NCI-H146 treated with DMSO at 0.1 percent for 48 hours (cell line): ENCODE measurements at regions not wholly inside any gene's neighbourhood (a gene's known extent, or its start where the extent isn't known, plus 50 kb on each side); places are given as distances from the start of the nearest gene placed in this dataset.

Experiments used
- DNase-seq: peaks from one replicate; lab custom pipeline; 2025; ENCODE audit not compliant: unreplicated experiment; lab: John Stamatoyannopoulos, UW

DNA sequence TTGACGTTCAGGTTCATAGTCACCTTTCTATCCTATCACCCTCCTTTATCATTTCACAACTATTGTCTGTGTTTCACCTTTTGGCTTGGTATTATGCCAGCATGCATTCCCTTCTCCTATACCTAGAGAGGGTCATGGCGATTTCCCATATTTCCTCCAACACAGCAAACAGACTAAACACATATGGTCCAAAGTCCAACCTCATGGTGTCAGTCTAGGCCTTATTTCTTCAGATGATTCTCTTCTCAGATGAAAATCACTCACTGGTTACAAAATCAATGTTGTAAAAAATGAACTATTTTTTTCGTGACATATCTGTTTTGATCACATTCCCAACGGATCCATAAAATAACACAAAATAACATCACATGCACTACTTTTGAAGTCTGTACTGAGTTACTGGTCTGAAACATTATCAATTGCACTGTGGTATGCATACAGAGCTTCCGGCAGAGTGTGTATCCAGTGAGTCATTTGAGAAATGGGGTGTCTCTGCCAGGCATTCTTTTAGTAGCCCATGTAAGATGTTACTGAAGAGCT is 204.8 kb upstream of the GALNT5 start:
- no peak for DNase-seq

DNA sequence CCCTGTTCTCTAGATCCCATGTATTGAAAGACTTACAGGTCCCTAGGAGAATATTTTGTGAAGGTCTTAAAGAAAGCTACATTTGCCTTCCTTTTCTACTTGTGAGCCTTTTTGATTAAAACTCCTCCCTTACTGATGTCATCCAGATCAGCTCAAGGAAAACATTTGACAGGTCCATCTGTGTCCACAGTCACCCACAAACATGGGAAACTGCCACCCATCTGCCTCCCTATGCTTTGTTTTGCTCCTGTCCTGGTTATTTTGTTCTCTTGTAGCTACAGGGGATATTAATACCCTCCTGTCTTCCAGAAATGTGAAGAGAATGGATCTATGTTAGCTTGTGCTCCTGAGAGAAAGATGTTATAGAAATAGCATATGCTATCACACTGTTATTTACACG is 203.6 kb upstream of the GALNT5 start:
- no peak for DNase-seq

DNA sequence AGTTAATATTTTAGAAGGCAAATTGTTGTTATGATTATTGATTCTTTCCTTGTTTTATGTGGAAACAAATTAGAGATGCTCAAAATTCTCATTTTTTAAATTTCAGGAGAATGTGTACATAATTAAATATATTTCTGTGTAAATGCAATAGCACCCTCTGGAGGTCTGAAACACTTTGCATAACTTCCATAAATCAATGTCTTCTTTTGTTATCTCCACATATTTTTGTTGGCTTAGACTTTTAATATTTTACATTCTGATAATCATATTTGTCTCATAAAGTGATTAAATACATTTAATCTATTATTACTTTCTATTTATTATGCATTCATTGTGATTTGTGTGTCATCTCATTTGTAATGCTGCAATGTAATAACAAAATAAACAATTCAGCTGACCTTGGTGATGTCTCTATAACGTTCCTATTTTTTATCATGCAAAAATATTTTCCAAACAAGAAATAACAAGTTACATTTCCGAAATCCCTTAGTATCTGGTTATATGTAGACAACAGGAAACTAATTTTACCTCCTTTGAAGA is 201.8 kb upstream of the GALNT5 start:
- DNase-seq: no peak

DNA sequence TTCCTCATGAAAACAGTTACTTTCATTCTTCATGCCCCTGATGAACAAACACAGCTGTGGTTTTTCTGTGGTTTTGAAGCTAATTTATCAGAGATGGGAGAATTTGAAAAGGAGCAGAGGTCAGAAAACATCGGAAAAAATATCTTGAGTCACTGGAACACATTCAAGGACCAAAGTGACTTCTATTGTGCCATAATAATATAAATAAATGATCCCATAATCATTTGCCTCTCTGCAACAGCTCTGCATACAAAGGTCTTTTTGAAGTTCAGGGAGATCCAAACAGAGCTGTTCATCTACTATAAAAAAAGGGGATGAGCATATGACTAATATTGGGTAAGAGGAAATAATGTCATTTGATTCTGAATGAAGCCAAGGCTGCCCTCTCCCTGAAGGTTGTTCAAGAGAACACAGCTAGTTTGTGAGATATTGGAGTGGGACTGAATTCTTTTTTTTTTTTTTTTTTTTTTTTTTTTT is 201.3 kb upstream of the GALNT5 start:
- DNase-seq: peak; percentile 12

- DNase-seq: no peak
These were observed 199.3 kb upstream of the GALNT5 start for GRCh38 chr2:157058161-157058560.

- no peak for DNase-seq
These were observed 198.5 kb upstream of the GALNT5 start for GRCh38 chr2:157059036-157059435.

DNA sequence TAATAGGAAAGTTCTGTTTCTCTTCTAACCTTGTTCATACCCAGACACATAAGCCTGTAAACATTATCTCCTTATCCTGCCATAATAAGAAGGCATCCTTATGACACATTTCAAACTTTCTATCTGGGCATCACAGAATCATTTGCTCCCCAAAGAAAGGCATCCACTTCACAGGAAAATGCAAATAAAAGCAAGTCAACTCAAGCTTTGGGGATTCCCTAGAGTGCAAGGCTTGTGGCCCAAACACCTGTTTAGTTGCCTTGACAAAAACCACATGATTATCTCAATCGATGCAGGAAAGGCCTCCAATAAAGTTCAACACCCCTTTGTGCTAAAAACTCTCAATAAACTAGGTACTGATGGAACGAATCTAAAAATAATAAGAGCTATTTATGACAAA is 195.7 kb upstream of the GALNT5 start:
- DNase-seq: no peak

DNA sequence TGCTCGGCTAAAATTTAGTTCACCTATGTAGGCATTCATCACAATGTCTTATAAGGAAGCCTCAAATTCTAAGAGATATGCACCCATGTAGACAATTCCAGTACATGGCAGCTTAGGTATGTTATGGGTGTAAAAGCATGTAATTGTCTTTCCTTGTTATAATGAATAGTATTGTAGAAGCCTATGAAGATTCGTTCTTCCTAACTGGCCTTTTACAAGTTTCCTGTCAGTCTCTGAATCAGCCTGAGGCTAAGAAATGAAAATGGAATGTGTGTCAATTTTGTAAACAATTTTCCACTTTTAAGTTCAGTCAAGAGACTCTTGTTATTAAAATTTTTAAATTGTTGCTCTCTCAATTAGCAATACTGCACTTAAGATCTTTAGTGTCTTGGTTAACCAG is 189.9 kb upstream of the GALNT5 start:
- DNase-seq: no peak

- DNase-seq: no peak
These were observed 189.3 kb upstream of the GALNT5 start for GRCh38 chr2:157068237-157068636.

GRCh38 chr2:157075924-157076323 is 181.6 kb upstream of the GALNT5 start:
- DNase-seq: no peak

GRCh38 chr2:157076526-157077161 is 180.9 kb upstream of the GALNT5 start:
- DNase-seq: no peak

- DNase-seq: no peak
These were observed 179.7 kb upstream of the GALNT5 start for GRCh38 chr2:157077753-157078350.

DNA sequence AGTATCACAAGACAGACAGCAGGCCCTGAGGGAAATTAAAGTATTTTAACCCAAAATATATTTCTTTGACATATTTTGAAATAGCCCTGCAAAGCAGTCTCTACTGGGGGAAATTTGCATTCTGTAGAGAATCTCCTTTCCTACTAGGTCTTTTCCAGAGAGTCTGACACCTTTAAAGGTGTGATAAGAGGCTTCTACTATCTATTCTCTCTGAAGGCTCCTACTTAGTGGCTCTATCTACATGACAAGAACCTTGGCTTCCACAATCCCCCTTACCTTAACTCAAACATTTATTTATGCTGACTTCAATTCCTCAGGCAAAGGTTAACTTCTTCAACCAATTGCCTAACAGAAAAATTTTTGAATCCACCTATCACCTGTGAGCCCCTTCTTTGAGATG is 174.6 kb upstream of the GALNT5 start:
- DNase-seq: no peak

- DNase-seq: no peak
These were observed 172.0 kb upstream of the GALNT5 start for GRCh38 chr2:157085522-157085921.

GRCh38 chr2:157087373-157088002 is 170.0 kb upstream of the GALNT5 start:
- no peak for DNase-seq

- no peak for DNase-seq
These were observed 163.8 kb upstream of the GALNT5 start for GRCh38 chr2:157093666-157094065.

DNA sequence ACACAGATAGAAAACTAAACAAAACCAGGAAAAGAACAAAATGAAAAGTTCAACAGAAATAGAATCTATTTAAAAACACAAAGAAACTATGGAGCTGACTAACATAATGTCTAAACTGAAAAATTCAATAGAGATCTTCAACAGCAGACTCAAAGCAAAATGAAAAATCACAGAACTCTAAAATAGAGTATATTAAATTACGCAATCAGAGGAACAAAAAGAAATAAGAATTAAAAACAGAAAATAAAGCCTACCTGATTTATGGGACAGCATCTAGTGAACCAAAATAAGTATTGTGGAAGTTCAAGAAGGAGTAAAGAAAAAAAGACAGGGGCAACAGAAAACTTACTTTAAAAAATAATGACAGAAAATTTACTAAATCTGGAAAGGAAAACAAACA is 152.1 kb upstream of the GALNT5 start:
- no peak for DNase-seq

- no peak for DNase-seq
These were observed 150.6 kb upstream of the GALNT5 start for GRCh38 chr2:157106950-157107349.

- DNase-seq: no peak
These were observed 150.0 kb upstream of the GALNT5 start for GRCh38 chr2:157107460-157107859.

- peak; percentile 39 for DNase-seq
These were observed 149.6 kb upstream of the GALNT5 start for GRCh38 chr2:157107877-157108276.

GRCh38 chr2:157122776-157123175 is 134.7 kb upstream of the GALNT5 start:
- DNase-seq: no peak

GRCh38 chr2:157124731-157125130 is 132.8 kb upstream of the GALNT5 start:
- DNase-seq: no peak
